ENCODE measurements at regions not wholly inside any gene's neighbourhood (a gene's known extent, or its start where the extent isn't known, plus 50 kb on each side); places are given as distances from the start of the nearest gene placed in this dataset.

DNA sequence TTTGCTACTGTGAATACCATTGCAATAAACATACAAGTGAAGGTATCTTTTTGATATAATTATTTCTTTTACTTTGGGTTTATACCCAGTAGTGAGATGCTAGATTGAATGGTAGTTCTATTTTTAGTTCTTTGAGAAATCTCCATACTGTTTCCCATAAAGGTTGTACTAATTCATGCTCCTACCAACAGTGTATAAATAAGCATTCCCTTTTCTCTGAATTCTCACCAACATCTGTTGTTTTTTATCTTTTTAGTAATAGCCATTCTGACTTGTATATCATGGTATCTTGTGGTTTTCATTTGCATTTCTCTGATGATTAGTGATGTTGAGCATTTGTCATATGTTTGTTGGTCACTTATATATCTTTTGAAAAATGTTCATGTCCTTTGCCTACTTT lies 183.6 kb upstream of the LRFN2 start:
- TF ChIP-seq NFRKB (IDR thresholded peaks at IDR 0.05) (no peak), CSRNP2 (CRISPR knock-in tag; conservative IDR thresholded peaks at IDR 0.05; ENCODE audit: low read depth) (no peak), ZSCAN21 (CRISPR knock-in tag; IDR thresholded peaks at IDR 0.05; ENCODE audit: borderline replicate concordance) (no peak), KAT8 (CRISPR knock-in tag; IDR thresholded peaks at IDR 0.05) (no peak), ATF1 (CRISPR knock-in tag; IDR thresholded peaks at IDR 0.05) (no peak), NCOA1 (CRISPR knock-in tag; IDR thresholded peaks at IDR 0.05) (no peak), HNRNPUL1 (IDR thresholded peaks at IDR 0.05; ENCODE audit: low read depth, low read length) (no peak), ZNF414 (CRISPR knock-in tag; IDR thresholded peaks at IDR 0.05) (no peak), ZNF75D (CRISPR knock-in tag; IDR thresholded peaks at IDR 0.05; ENCODE audit: borderline replicate concordance) (no peak), HDAC1 (CRISPR knock-in tag; IDR thresholded peaks at IDR 0.05) (no peak), SIN3B (IDR thresholded peaks at IDR 0.05; ENCODE audit: low read length) (no peak), ARNT2 (CRISPR knock-in tag; IDR thresholded peaks at IDR 0.05; ENCODE audit: low read depth) (no peak)
- FAIRE-seq (no peak), DNase-seq (ENCODE audit: low spot score) (no peak), ATAC-seq (no peak)
- ChIA-PET POLR2A (no interaction called here), CTCF (ENCODE audit: low intra/inter-chr PET ratio, low total read pairs) (no interaction called here)
- H4K20me1 ChIP-seq (ENCODE audit: insufficient read depth, low read length): no peaks in the 10 kb centered on the region
- BruUV-seq (replicated peaks): no TSS peak
- H2AFZ ChIP-seq (ENCODE audit: low read length): no peak overlapping the region
- H3K4me3 ChIP-seq (replicated peaks in 1 of 3; ENCODE audit: insufficient read depth in 1 of 3, low read depth in 2 of 3, low read length in 3 of 3): no peak overlapping the region
- intact Hi-C loops (cut with micrococcal nuclease; ENCODE audit: unreplicated experiment): no loop called here
- 0 out of 5 replicates have a peak, but pooled peaks cover 0 to 2% of the 10 kb centered on the region in 2 experiments for H3K27me3 ChIP-seq (ENCODE audit: control insufficient read depth in 1 of 2, insufficient read depth in 2 of 2, low read length in 2 of 2)
- no peaks in the 10 kb centered on the region for H3K36me3 ChIP-seq (replicated peaks in 1 of 2; ENCODE audit: control insufficient read depth in 1 of 2, insufficient read depth in 2 of 2, low read length in 2 of 2)
- H3K4me1 ChIP-seq (ENCODE audit: insufficient read depth, low read length): no peaks in the 10 kb centered on the region
- H3K79me2 ChIP-seq (ENCODE audit: insufficient read depth, low read length): no peaks in the 10 kb centered on the region
- no peak overlapping the region for H3K4me2 ChIP-seq (ENCODE audit: low read depth, low read length)
- 0 out of 2 replicates have a peak, but pooled peaks cover 5% of the 10 kb centered on the region for H3K9me3 ChIP-seq (ENCODE audit: low read length)
- H3K27ac ChIP-seq (ENCODE audit: extremely low read length, insufficient read depth, low read length): no peak overlapping the region
- H3K9ac ChIP-seq (ENCODE audit: insufficient read depth, low read depth, low read length): no peak overlapping the region
- in situ Hi-C loops (cut with HindIII; ENCODE audit: extremely low pct_ligation_motif_present, low pct_unique_long_range_greater_than_20kb): no loop called here
